Prostate gland (tissue), 2 donors: ENCODE measurements at regions not wholly inside any gene's neighbourhood (a gene's known extent, or its start where the extent isn't known, plus 50 kb on each side); places are given as distances from the start of the nearest gene placed in this dataset.

Experiments
- DNase-seq: peaks from one replicate; pipeline ENCODE4 v3.0.0-alpha.2; 2019; ENCODE audit warnings: low spot score
- H3K27ac ChIP-seq, 2 donors: fragments of 200-600 bp; sonication (generic); 2 replicates each; pipeline ENCODE4 v1.5.1; 2017 to 2019
- H3K27me3 ChIP-seq: fragments of 200-600 bp; sonication (generic); replicated peaks from 2 replicates; pipeline ENCODE4 v1.5.1; 2019; ENCODE audit not compliant: insufficient read depth
- H3K36me3 ChIP-seq, 2 donors: fragments of 200-600 bp; sonication (generic); 1 replicate in 1 of 2; 2 replicates in 1 of 2; pipeline versions ENCODE4 v1.5.1 to v1.8.1; 2017 to 2019
- H3K4me1 ChIP-seq: fragments of 200-600 bp; sonication (generic); replicated peaks from 2 replicates; pipeline ENCODE4 v1.5.1; 2019
- H3K4me3 ChIP-seq, 2 donors: fragments of 200-600 bp; sonication (generic); 2 replicates each; pipeline ENCODE4 v1.5.1; 2017 to 2019
- H3K9me3 ChIP-seq: fragments of 200-600 bp; sonication (generic); 2 replicates; pipeline ENCODE4 v1.5.1; 2017
- CTCF ChIP-seq, 4 experiments: fragments of 200-600 bp in 2 of 4; fragments of 450-650 bp in 2 of 4; sonication (generic) in 2 of 4; IDR thresholded peaks; 1 replicate in 3 of 4; 2 replicates in 1 of 4; pipeline ENCODE4 v1.5.1; 2016 to 2019; ENCODE audit warnings: antibody characterized with exemption in 4 of 4, mild to moderate bottlenecking in 2 of 4, moderate library complexity in 2 of 4
- POLR2A ChIP-seq: fragments of 450-650 bp; IDR thresholded peaks from one replicate; pipeline ENCODE4 v1.6.1; 2016; ENCODE audit warnings: antibody characterized with exemption, mild to moderate bottlenecking
- POLR2AphosphoS5 ChIP-seq: sonication (generic); formaldehyde crosslinking; IDR thresholded peaks from one replicate; pipeline ENCODE4 v1.6.1; 2017; ENCODE audit warnings: antibody characterized with exemption
- WGBS: methylation state at CpG from one replicate; pipeline ENCODE4 v1.1.5; 2018; 5-methylcytosine and 5-hydroxymethylcytosine counted together
- intact Hi-C: fragments of 100-400 bp; cut with DNase I; formaldehyde crosslinking; loops from one replicate; pipeline ENCODE4 v1.14.2; 2022

GRCh38 chr13:44160591-44161191 is 212.9 kb upstream of the SERP2 start:
- Histone ChIP-seq H3K4me3 (no peak overlapping the region), H3K27me3 (no peaks in the 10 kb centered on the region), H3K27ac (no peak overlapping the region), H3K9me3 (no peaks in the 10 kb centered on the region), H3K36me3 (no peaks in the 10 kb centered on the region), H3K4me1 (peaks cover 6% of the 10 kb centered on the region)
- TF ChIP-seq CTCF (IDR thresholded peaks at IDR 0.05) (no peak), POLR2AphosphoS5 (no peak), POLR2A (no peak)
- intact Hi-C loops, result loop anchor here (2.0 kb wide), 2 partner anchors 38 to 276 kb away; no protein-coding TSS in a partner anchor
- no peak for DNase-seq
- WGBS, result 56% methylated on average over 10 of the region's 10 CpGs

- TF ChIP-seq POLR2A (no peak), POLR2AphosphoS5 (no peak)
- Histone ChIP-seq H3K27me3 (no peaks in the 10 kb centered on the region), H3K4me1 (no peaks in the 10 kb centered on the region), H3K27ac (no peak overlapping the region), H3K36me3 (no peaks in the 10 kb centered on the region), H3K4me3 (no peak overlapping the region), H3K9me3 (no peaks in the 10 kb centered on the region)
- intact Hi-C loops, result no loop called here
- no peak for DNase-seq
- WGBS, result 91% methylated on average over 4 of the region's 4 CpGs
These were observed 210.5 kb upstream of the SERP2 start for GRCh38 chr13:44163108-44163507.

DNA sequence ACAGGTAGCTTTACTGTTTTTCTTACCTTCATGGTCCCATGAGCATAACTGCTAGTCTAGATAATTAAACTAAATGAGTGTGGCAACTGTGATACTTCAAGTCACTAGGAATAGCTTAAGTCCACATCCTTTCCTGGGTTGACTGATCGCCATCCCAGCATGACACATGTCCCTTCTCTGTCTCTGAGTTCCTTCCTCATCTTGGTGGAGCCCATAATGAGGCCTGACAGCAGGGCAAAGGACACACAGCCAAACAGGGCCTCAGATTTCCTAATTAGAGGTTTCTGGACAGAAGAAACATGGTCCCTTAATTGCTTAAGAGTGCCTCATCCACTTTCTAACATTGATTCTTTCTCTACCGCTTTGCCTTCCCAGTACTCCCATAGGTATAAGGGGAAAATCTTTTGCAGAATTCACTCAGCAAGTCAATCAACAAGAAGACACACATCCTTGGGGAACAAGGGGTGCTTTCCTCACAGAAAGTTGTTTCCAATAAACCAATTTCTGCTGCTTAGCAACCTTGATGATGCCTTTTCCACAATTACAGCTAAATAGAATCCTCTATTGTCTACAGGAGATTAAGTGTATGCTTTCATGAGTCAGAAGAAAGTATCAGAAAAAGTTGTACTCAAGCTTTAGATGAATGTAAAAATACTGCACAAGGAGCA is 208.3 kb upstream of the SERP2 start:
- no peaks in the 10 kb centered on the region for H3K4me1 ChIP-seq
- intact Hi-C loops, result no loop called here
- 96% methylated on average over 2 of the region's 2 CpGs for WGBS
- no peaks in the 10 kb centered on the region for H3K9me3 ChIP-seq
- H3K4me3 ChIP-seq, result no peak overlapping the region
- H3K36me3 ChIP-seq, result no peaks in the 10 kb centered on the region
- TF ChIP-seq CTCF (IDR thresholded peaks at IDR 0.05), result no peak
- no peak for TF ChIP-seq POLR2A
- TF ChIP-seq POLR2AphosphoS5, result no peak
- no peak overlapping the region for H3K27ac ChIP-seq
- no peaks in the 10 kb centered on the region for H3K27me3 ChIP-seq
- no peak for DNase-seq

DNA sequence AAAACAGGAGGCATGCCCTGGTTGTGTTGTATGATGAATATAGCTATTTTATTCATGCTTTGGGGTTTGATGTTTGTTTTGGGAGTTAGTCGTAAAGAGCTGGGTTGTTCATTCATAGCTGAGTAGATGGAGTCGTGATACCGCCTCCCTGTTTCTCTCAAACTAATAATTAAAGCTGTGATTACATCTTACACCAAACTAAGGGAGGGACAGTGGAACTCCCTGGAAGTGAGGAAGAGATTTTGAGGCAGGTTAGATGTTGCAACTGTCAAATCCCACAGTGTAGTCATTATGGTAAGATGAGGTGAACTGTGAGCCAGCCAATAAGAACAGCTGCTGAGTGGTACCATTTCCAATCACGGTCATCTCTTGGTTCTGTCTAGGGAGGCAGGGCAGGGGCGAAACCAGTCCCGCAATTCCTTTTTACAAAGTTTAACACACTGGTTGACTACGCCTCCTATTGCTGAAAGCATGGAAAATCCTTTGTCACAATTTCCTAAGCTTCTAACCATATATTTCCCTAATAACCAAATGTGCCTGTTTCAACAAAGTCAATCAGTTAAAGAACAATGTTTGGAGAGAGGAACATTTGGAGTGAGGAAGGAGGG is 207.6 kb upstream of the SERP2 start:
- no peaks in the 10 kb centered on the region for H3K9me3 ChIP-seq
- no peaks in the 10 kb centered on the region for H3K27me3 ChIP-seq
- intact Hi-C loops, result no loop called here
- 68% methylated on average over 7 of the region's 7 CpGs for WGBS
- H3K27ac ChIP-seq, result no peak overlapping the region
- no peak for DNase-seq
- no peak overlapping the region for H3K4me3 ChIP-seq
- no peaks in the 10 kb centered on the region for H3K4me1 ChIP-seq
- TF ChIP-seq POLR2A, result no peak
- TF ChIP-seq CTCF (IDR thresholded peaks at IDR 0.05), result no peak
- TF ChIP-seq POLR2AphosphoS5, result no peak
- no peaks in the 10 kb centered on the region for H3K36me3 ChIP-seq

DNA sequence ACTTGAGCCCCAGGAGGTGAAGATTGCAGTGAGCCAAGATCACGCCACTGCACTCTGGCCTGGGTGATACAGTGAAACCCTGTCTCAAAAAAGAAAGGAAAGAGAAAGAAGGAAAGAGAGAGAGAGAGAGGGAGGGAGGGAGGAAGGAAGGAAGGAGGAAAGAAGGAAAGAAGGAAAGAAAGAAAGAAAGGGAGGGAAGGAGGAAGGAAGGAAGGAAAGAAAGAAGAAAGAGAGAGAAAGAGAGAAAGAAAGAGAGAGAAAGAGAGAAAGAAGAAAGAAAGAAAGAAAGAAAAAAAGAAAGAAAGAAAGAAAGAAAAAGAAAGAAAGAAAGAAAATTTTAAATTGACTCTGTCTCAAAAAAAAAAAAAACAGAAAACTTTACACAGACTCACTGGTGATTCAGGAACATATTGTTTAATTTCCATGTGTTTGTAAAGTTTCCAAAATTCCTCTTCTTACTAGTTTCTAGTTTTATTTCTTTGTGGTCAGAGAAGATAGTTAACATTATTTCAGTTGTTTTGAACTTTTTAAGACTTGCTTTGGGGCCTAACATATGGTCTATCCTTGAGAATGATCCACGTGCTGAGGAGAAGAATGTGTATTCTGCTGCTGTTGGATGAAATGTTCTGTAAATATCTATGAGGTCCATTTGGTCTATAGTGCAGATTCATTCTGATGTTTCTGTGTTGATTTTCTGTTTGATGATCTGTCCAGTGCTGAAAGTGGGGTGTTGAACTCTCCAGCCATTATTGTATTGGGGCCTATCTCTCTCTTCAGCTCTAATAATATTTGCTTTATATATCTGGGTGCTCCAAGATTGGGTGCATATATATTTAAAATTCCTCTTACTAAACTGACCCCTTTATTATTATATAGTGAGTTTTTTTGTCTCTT is 204.4 kb upstream of the SERP2 start:
- Histone ChIP-seq H3K9me3 (no peaks in the 10 kb centered on the region), H3K4me1 (no peaks in the 10 kb centered on the region), H3K27me3 (no peaks in the 10 kb centered on the region), H3K36me3 (no peaks in the 10 kb centered on the region), H3K4me3 (no peak overlapping the region), H3K27ac (no peak overlapping the region)
- TF ChIP-seq POLR2AphosphoS5 (no peak), POLR2A (no peak), CTCF (IDR thresholded peaks at IDR 0.05) (no peak)
- 92% methylated on average over 2 of the region's 2 CpGs for WGBS
- DNase-seq, result no peak
- intact Hi-C loops, result no loop called here
